Stimulated activated CD4-positive, alpha-beta T cell treated with anti-CD3 and anti-CD28 coated beads, TNF-alpha, amount 100 ng/mL, for 1 hour (primary cell): ENCODE measurements at regions not wholly inside any gene's neighbourhood (a gene's known extent, or its start where the extent isn't known, plus 50 kb on each side); places are given as distances from the start of the nearest gene placed in this dataset.

ENCODE experiments used
- DNase-seq, 3 donors: peaks; one replicate each; pipeline ENCODE4 v3.0.0-alpha.2; 2020; ENCODE audit warnings: low read depth in 3 of 3, low spot score in 1 of 3

DNA sequence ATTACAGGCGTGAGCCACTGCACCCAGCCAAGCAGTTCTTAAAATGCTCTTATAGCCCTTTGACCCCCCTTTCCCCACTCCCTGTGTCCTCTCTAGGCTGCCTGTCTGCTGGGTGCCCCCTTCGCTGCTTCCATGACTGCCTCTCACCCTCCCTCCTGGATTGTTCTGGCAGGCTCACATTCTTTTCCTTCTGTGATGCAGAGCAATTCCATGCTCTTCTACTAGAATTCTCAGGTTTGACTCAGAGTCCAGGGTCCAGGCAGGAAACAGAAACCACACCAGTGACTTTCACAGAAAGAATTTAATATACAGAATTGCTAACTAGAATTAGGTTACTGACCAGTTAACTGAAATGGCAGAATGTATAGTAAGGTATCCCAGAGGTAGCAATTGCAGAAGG, 244.8 kb downstream of the BAMBI start:
- no peak for DNase-seq

DNA sequence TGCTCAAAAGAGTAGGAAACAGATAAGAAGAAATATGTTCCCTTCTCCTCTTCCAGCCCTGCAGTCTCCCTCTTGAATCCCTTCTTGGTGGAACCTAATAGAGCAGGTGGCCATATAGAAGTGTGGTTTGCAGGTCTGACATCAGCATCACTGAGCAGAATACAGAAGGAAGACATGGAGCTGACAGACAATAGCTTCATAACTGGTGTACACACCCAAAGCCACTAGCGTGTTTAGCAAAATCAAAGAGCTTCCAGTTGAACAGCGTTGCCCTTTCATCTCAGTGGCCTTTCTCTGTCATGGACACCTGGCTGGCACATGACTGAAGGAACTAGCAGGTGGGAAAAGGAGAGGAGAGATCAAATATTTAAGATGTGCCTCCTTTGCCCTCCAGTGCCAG, 245.5 kb downstream of the BAMBI start:
- no peak for DNase-seq

DNA sequence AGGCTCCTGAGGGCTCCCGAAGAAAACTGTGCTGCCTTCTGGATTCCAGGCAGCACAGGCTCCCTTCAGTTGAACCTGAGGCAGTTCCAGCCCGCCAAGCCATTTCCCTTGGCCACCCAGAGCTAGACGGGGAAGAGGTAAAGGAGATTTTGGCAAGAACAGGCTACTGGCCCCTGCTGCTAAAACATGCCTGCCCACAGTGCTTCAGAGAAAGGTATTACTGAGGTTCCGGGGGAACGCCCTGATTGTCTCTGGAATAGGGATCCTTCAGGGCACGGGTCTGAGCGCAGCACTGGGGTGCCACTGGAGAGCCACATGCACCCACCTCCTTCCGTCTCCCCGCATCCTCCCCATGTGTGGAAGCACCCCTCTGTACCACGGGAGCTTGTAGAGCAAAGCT, 247.4 kb downstream of the BAMBI start:
- no peak for DNase-seq

DNA sequence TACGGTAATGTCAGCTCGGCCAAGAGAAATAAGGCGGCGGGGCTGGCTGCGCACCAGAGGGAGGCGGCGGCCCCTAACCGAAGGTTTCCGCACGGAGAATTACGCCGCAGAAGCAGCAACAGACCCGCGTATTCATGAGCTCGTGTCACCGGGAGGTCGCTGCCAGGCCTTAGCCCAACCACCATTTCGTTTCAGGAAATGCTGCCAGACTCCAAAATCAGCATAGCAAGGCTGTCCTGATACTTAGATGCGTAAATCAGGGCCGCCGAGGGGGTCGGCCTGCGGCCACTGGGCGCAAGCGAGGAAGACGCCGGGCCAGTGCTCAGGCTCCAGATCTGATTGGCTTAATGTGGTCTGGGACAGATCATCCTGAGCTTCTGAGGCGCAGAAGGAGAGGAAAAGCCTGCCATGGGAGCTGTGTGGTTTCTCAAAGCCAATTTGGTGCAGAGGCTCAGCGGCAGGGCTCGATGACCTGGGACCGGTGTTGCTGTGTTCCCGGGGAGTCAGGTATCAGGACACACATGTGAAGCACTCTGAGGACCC, 247.9 kb downstream of the BAMBI start:
- DNase-seq = no peak

DNA sequence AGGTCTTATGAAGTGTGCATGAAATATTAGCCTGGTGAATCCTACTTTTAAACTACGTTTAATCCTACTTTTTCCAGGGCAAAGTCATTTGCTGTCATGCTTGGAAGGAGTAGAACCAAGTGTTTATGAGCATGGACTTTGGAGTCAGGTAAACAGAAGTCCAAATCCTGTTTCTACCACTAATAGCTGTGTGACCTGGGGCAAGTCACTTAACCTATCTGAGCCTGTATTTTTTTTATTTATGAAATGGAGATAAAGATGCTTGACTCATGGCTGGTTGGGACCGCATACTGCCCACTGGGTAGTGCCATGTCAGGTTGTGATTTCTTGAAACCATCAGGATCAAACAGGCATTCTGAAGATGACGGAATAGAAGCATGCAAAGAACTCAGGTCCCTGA, 249.6 kb downstream of the BAMBI start:
- DNase-seq = no peak

DNA sequence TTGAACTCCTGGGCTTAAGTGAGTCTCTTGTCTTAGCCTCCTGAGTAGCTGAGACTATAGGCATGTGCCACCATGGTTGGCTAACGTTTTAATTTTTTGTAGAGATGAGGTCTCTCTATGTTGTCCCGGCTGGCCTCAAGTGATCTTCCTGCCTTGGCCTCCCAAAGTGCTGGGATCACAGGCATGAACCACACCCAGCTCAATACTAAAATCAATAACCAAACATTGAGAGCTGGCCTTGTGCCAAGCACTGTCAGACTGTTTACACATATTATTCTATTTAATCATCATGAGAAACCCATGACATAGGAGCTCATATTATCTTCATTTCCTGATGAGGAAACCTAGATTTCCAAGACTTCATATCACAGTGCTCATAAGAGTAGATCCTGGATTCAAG, 251.2 kb downstream of the BAMBI start:
- DNase-seq = no peak

DNA sequence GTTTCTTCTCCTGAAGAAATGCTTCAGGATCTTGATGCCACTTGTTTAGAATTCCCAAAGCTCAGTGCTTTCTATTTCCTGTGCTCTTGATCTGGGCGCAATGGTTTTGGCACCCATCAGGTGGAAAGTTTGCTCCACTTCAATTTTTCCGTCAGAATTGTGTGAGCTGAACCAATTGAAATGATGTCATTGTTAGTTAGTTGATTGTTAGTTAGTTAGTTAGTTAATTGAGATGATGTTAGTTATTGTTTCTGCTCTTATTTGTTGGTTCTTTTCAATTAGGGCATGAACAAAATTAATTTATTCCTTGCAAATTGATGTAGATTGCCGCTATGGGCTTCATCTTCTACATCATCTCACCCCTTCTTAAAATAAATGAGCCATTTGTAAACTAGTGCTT, 252.6 kb downstream of the BAMBI start:
- DNase-seq = no peak

DNA sequence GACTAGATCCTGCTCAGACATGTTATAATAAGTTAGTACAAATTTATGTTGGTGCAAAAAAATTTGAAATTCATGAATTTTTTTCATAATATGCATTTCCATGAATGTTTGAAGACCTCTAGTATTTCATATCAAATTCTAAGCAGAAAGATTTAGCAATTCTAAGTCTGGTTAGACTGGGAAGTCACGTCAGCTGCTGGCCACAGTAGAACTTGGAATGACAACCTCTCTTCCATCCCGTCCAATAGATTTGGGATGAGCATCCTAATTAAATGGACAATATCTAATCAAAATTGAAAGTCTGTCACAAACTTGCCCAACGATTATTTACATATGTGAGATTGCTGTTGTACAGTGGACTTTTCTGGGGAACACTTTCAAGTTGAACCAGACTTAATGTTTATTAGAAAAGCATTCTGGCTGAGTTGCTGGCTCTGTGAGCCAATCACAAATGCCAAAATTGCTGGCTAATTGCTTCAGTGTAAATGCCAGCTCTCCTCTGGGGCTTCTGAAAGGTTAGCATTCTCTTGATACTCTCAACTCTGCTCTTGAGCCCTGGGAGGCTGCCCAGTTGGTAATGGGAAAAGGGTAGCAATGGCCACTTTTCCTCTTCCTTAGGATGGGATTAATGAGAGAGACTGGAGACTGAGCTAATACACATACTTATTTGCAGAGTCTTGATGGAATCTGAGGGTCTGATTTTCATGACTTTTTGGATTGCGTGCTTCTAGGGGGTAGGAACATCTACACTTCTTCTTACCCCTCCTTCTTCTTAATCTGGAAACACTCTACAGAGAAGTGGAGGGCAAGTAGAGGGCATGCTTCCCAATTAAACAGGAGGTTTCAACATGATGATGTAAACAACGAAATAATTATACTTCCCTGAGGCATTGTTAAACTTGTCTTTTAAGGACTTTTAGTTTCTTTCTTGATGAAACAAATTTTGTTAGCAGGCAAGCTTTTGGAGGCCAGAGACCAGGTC, 253.5 kb downstream of the BAMBI start:
- DNase-seq = no peak

DNA sequence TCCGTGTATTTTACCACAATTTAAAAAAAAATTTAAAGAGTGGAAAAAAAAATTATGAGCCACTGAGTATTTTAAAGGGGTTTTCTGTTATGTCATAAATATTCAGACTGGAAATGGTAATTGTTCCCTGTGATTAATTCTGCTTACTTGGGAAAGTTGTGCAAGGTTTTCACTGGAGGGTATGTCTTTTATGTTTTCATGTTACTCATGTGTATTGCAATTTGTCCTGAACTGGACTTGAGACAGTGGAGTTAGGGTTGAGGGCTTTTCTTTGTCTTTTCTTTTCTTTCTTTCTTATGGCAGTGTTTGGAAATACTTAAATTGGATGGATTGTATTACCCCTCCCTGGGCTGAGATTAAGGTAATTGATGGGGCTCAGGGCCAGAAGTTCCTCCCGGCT, 257.7 kb downstream of the BAMBI start:
- no peak for DNase-seq

DNA sequence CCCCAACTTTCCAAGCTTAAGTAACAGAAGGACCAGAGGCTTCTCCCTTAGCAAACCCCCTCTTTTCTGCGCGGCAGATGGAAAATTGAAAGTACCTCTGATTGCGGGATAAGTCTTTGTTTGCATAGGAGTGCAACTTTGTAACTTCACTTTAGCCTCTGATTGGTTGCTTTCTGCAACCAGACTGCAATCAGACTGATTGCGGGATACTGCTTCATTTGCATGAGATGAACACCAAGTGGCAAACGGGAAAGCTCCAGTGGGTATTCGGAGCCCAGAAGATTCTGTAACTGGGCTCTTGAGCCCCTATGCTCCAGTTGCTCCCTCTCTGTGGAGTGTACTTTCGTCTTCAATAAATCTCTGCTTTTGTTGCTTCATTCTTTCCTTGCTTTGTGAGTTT, 260.6 kb downstream of the BAMBI start:
- no peak for DNase-seq

DNA sequence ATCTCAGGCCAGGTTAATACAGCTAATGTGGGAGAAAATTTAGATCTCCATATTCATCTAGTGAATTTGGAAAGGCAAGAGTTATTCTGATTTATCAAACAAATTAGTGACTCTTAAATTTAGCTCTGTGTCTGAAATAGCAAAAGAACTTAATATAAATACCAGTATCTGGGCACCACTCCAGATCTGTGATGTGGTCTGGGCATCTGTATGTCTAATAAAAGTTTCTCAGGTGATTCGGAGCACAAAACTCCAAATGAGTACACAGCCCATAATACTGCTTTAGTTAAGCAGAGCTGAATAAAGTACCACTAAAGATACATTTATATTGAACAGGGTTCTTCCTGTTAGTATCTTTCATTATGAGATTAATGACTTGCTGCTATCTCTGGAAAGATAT, 261.4 kb downstream of the BAMBI start:
- no peak for DNase-seq

DNA sequence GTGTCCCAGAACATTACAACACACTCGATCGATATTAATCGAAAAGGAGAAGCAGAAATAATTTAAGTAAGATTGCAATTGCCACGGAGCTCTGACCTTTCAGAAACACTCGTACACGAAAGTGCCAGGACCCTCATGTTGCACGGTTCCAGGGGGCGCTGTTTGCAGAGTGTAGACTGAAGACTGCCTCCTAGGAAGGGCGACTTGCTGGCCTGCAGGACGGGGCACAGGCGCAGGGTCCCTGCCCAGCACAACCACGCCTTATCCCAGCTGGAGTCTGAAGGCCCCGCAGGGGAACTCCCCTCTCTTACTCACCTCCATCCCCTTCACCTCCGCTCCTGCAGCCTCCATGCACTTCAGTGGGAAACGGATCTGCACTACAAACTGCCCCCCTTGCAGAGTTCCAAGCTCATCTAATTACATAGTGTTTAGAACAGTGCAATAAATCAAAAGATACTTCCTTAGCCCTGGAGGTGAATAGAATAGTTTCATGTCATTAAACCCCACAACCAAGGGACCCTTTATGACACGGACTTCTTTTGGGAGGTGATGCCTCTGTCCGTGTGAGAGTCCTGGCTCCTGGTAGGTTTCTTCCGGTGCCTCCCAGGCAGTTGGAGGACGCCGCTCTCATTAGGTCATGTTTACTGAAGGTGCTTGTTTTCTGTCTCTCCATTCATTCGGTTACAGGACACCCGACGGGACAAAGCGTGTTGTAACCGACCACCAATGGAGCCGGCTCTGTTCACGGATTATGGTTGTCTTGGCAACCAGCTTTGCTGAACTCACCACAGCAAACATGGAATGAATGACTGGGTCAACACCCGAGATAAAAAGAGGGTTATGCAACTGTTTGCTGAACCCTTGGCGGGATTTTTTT, 262.2 kb downstream of the BAMBI start:
- no peak for DNase-seq

DNA sequence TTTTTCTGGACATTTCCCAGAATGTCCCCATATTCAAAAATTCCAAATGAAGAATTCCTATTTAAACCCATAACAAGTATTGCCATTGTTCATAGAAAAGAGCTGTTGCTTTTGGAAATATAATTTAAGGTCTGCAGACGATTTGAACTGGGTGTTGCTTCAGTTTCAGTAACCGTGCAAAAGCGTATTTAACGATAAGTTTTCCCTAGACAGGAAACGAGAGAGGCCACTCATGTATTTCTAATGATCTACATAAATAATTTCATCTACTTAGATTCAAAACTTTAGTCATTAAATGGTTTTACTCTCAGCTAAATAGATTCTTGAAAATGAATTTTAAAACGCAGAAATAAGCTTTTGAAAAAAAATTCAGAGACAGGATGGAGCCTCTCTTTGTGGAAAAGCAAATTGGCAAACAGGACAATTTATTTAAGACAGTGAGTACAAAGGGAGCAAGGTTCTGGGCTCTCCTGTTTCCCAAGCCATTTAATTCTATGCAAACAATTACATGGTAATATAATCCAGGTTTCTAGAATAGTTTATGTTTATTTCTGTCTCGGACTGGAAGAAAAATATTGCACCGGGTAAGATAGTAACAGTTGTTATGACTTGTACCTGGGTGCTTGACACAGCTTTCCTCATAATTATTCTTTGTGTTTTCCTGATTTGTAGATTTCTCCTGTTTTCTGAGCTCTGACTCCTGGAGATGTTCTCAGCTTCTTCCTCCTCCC, 263.0 kb downstream of the BAMBI start:
- no peak for DNase-seq

DNA sequence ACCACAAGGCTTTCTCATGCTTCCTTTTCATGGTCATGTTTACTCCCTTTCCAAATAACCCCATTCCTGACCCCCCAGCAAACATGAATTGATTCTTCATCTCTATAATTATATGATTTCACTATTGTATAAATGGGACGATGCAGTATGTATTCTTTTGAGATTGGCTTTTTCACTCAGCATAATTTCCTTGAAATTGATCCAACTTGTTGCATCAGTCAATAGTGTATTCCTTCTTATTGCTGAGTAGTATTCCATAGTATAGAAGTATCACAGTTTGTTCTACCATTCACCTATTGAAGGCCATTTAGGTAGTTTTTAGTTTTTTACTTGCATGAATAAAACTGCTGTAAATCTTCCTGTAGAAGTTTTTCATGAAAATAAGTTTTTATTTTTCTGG, 264.7 kb downstream of the BAMBI start:
- no peak for DNase-seq

DNA sequence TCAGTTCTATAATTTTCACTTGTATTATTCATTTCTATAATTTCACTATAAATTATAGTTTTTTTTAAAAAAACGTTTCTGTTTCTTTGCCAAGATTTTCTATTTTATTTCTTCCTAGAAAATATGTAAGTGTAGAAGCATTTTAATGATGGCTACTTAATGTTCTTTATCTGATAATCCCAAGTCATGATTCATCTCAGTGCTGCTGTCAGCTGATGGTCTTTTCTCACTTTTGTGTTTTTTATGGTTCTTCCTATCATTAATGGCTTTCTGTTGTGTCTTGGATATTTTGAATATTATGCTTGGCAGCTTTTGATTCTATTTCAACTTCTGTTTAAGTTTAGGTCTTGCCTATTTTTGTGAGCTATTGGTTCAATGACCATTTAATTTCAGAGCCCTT, 268.6 kb downstream of the BAMBI start:
- no peak for DNase-seq

DNA sequence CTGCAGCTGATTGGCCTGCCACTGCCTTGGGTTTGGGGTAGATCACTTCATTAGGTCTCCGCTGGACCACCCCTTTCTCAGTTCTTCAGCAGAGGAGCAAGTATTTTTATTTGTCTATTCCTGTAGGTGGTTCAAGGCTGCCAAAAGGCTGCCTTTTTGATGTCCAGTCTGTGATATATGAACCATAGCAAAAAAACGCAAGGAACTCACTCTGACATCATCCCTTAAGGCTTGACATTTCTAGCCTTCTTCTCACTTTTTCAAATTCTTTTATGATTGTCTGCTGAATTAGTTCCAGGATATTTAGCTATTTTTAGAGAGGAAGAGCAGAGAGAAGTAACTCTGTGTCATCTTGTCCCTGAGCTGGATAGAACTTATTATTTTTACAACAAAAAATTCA, 269.2 kb downstream of the BAMBI start:
- no peak for DNase-seq

DNA sequence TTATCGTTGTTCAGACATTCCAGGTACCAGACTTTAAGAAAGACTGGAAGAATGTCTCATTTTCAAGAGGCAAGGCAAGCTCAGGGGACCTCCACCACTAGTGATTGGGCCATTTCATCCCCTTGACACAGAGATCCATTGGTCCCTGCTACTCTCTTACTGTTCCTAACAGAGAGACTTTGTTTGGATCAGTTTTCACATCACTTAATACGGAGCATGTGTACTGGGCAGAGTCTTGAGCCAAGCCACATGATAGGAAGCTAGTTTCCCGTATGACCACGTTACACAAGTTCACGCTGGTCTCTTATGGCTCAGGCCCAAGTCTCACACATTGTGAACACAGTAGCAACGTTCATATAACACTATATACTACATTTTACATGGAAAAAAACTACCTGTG, 269.9 kb downstream of the BAMBI start:
- no peak for DNase-seq

DNA sequence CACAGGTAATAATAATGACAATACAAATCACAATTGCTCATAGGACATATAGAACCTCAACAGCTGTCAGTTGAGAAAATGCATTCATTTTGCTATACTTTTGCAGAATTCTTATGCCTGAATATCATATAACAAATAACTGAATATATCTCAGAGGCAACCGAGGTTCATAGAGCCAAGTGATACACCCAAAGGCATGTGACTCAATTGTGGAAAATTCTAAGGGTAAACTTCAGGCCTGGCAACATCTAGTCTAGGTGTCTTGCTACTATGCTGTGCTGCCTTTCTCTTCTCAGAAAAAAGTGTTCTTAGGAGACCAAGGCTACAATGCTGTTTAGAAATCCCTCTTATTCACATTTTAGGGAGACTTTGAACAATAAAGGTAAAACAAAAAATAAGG, 270.7 kb downstream of the BAMBI start:
- DNase-seq = no peak

DNA sequence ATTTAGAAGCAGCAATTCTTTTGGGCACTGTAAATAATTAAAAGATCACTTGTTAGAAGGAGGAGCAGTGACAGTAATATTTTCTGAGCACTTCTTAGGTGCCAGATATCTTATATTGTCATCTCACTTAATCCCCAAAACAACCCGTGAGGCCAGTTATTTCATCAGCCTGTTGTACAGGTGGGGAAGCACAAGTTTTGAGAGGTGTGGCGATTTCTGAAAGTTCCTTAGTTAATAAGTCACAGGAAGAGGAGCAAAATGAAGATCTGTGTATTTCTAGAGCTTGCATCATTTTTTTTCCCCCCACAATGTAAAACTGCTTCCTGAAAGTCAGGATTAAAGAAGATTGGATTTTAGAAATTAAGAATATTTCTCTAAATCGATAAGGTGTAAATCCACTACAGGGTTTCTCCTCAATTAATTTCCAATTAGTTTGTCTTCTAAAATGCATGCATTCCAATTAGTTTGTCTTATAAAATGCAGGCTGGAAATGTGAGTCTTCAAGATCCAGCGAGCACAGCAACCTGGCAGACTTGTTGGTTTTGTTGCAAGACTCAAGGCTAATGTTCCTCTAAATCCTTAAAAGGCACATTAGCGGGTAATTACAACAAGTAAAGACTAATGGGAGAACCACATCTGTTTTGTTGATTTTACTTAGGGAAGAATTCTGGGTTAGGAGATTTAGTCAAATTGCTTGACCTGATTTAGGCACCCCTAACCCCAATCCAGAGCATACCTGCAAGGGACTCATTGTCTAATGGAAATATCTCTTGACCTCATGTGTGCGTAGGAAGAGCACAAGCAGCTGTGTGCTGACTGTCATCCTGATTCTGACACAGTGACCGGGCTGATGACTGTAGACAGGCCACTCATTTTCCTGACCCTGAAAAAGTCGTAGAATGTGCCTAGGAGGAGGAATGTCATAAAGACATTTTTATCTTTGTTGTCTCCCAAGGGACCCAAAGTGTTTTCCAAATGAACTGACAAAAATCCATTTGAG, 272.0 kb downstream of the BAMBI start:
- DNase-seq = no peak

DNA sequence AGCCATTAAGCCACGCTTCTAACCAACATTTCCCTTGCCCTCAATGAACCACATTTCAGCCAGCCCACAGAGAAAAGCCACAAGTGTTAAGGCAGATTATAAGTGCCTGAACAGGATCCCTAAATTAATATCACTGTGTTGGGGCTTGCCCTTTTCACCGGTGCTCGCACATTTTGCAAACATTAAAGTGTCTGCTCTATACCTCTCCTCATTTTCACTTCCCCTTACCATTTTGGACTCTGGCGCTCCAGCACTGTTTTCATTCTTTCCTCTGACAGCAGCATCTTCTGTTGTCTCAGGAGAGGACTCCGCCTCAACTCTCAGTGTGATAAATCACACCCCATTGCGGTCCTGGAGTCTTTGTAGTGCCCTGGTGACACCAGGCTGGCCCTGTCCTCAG, 274.2 kb downstream of the BAMBI start:
- DNase-seq = no peak
